GM19239 (cell line): ENCODE measurements at regions not wholly inside any gene's neighbourhood (a gene's known extent, or its start where the extent isn't known, plus 50 kb on each side); places are given as distances from the start of the nearest gene placed in this dataset.

Experiments used
- DNase-seq: peaks from one replicate; pipeline ENCODE4 v3.0.0; 2011; ENCODE audit warnings: low spot score; ENCODE audit not compliant: insufficient read length
- FAIRE-seq: peaks from 2 replicates; lab custom pipeline; 2011; peaks lifted over from hg19 to GRCh38; lab: Jason Lieb, UNC

GRCh38 chr1:94650301-94650700, 108.7 kb upstream of the F3 start:
- FAIRE-seq (no peak), DNase-seq (no peak)

- DNase-seq: no peak
- no peak for FAIRE-seq
These were observed 106.9 kb upstream of the F3 start for GRCh38 chr1:94648225-94649007.

GRCh38 chr1:94646786-94647555, 105.4 kb upstream of the F3 start:
- DNase-seq: no peak
- no peak for FAIRE-seq

GRCh38 chr1:94646141-94646643, 104.6 kb upstream of the F3 start:
- DNase-seq: no peak
- FAIRE-seq: no peak

- FAIRE-seq (no peak), DNase-seq (no peak)
These were observed 102.8 kb upstream of the F3 start for GRCh38 chr1:94644352-94644751.

- no peak for DNase-seq
- no peak for FAIRE-seq
These were observed 102.3 kb upstream of the F3 start for GRCh38 chr1:94643819-94644218.

GRCh38 chr1:94642617-94643321, 101.2 kb upstream of the F3 start:
- FAIRE-seq (no peak), DNase-seq (no peak)

- FAIRE-seq: no peak
- DNase-seq: no peak
These were observed 100.4 kb upstream of the F3 start for GRCh38 chr1:94641990-94642389.

GRCh38 chr1:94640125-94640524, 98.6 kb upstream of the F3 start:
- DNase-seq (no peak), FAIRE-seq (no peak)

GRCh38 chr1:94637121-94637520, 95.6 kb upstream of the F3 start:
- FAIRE-seq (no peak), DNase-seq (no peak)

- DNase-seq (no peak), FAIRE-seq (no peak)
These were observed 95.1 kb upstream of the F3 start for GRCh38 chr1:94636624-94637023.

GRCh38 chr1:94636100-94636499, 94.5 kb upstream of the F3 start:
- DNase-seq (no peak), FAIRE-seq (no peak)

- FAIRE-seq (no peak), DNase-seq (no peak)
These were observed 93.4 kb upstream of the F3 start for GRCh38 chr1:94634977-94635416.

GRCh38 chr1:94633051-94633450, 91.5 kb upstream of the F3 start:
- FAIRE-seq: no peak
- no peak for DNase-seq

- no peak for DNase-seq
- FAIRE-seq: no peak
These were observed 88.0 kb upstream of the F3 start for GRCh38 chr1:94629259-94630181.

- FAIRE-seq: no peak
- DNase-seq: no peak
These were observed 86.9 kb upstream of the F3 start for GRCh38 chr1:94628499-94628843.

GRCh38 chr1:94627771-94628498, 86.4 kb upstream of the F3 start:
- FAIRE-seq (no peak), DNase-seq (no peak)

GRCh38 chr1:94624203-94624602, 82.6 kb upstream of the F3 start:
- no peak for DNase-seq
- FAIRE-seq: no peak

- no peak for DNase-seq
- no peak for FAIRE-seq
These were observed 82.1 kb upstream of the F3 start for GRCh38 chr1:94623560-94624148.
